Activated CD8-positive, alpha-beta T cell treated with anti-CD3 and anti-CD28 coated beads for 36 hours (primary cell): ENCODE measurements at regions not wholly inside any gene's neighbourhood (a gene's known extent, or its start where the extent isn't known, plus 50 kb on each side); places are given as distances from the start of the nearest gene placed in this dataset.
"Not testable (repeated sequence)": the region's sequence is repeated elsewhere in the genome, so short reads cannot be mapped to it uniquely, and the experiment has no call there.

Source experiments
- ATAC-seq: fragments of 200-7000 bp; cut with Tn5 transposase; one replicate; pipeline ENCODE4 v1.10.0; 2021; ENCODE audit warnings: mild to moderate bottlenecking, moderate library complexity
- CTCF ChIA-PET: fragments of 350-600 bp; sonication (Branson Sonifier 250); formaldehyde crosslinking; loops from one replicate; lab custom pipeline; 2021; ENCODE audit warnings: antibody characterized with exemption; lab: Charles Lee
- POLR2A ChIA-PET: fragments of 350-600 bp; sonication (Branson Sonifier 250); formaldehyde crosslinking; loops from one replicate; lab custom pipeline; 2021; ENCODE audit warnings: antibody characterized with exemption; lab: Charles Lee
- DNase-seq: peaks from one replicate; pipeline ENCODE4 v3.0.0-alpha.2; 2020
- H3K27ac Mint-ChIP-seq: one replicate; pipeline ENCODE4 v1.8.0; 2021; ENCODE audit warnings: mild to moderate bottlenecking, mixed read lengths
- H3K27me3 Mint-ChIP-seq: one replicate; pipeline ENCODE4 v1.8.0; 2021; ENCODE audit warnings: mixed read lengths
- H3K36me3 Mint-ChIP-seq: one replicate; pipeline ENCODE4 v1.8.0; 2021; ENCODE audit warnings: low read depth, mixed read lengths
- H3K4me1 Mint-ChIP-seq: one replicate; pipeline ENCODE4 v1.8.0; 2021; ENCODE audit warnings: low read depth, mixed read lengths
- H3K4me3 Mint-ChIP-seq: one replicate; pipeline ENCODE4 v1.8.0; 2021; ENCODE audit warnings: mild to moderate bottlenecking, moderate library complexity, mixed read lengths
- H3K9me3 Mint-ChIP-seq: one replicate; pipeline ENCODE4 v1.8.0; 2021; ENCODE audit warnings: mixed read lengths
- CTCF ChIP-seq: fragments of 200-600 bp; IDR thresholded peaks from one replicate; pipeline ENCODE4 v1.8.0; 2022; ENCODE audit warnings: antibody characterized with exemption, mild to moderate bottlenecking
- intact Hi-C: fragments of 100-400 bp; cut with micrococcal nuclease; formaldehyde crosslinking; loops from one replicate; pipeline ENCODE4 v1.10.0; 2022

- CTCF ChIA-PET: no interaction called here
- no peak overlapping the region for H3K27ac Mint-ChIP-seq
- no peak for TF ChIP-seq CTCF
- intact Hi-C loops: no loop called here
- no peak overlapping the region for H3K4me3 Mint-ChIP-seq
- no peak for ATAC-seq
- POLR2A ChIA-PET: no interaction called here
- DNase-seq: no peak
- H3K4me1 Mint-ChIP-seq: peaks cover 9% of the 10 kb centered on the region
- H3K9me3 Mint-ChIP-seq: no peaks in the 10 kb centered on the region
- H3K36me3 Mint-ChIP-seq: no peaks in the 10 kb centered on the region
- no peaks in the 10 kb centered on the region for H3K27me3 Mint-ChIP-seq
These were observed 92.0 kb upstream of the EMCN start for GRCh38 chr4:100609810-100610209.

- H3K36me3 Mint-ChIP-seq: not testable (repeated sequence)
These were observed 90.8 kb upstream of the EMCN start for GRCh38 chr4:100608651-100609050.

GRCh38 chr4:100605144-100605543 is 87.3 kb upstream of the EMCN start:
- no peaks in the 10 kb centered on the region for H3K36me3 Mint-ChIP-seq
- H3K4me1 Mint-ChIP-seq: peaks cover 8% of the 10 kb centered on the region
- no peak overlapping the region for H3K4me3 Mint-ChIP-seq
- ATAC-seq (no peak), DNase-seq (no peak)
- intact Hi-C loops: no loop called here
- ChIA-PET POLR2A (no interaction called here), CTCF (no interaction called here)
- H3K27me3 Mint-ChIP-seq: no peaks in the 10 kb centered on the region
- H3K9me3 Mint-ChIP-seq: no peaks in the 10 kb centered on the region
- no peak for TF ChIP-seq CTCF
- H3K27ac Mint-ChIP-seq: no peak overlapping the region

More at GRCh38 chr4:100608651-100609050, 90.8 kb upstream of the EMCN start:
- ATAC-seq, H3K4me1 Mint-ChIP-seq, H3K4me3 Mint-ChIP-seq, DNase-seq, POLR2A ChIA-PET, CTCF ChIA-PET, H3K27ac Mint-ChIP-seq, H3K9me3 Mint-ChIP-seq, H3K27me3 Mint-ChIP-seq, intact Hi-C loops: not testable (repeated sequence)

GRCh38 chr4:100593935-100594334 is 76.1 kb upstream of the EMCN start:
- ChIA-PET POLR2A (no interaction called here), CTCF (no interaction called here)
- no peak for TF ChIP-seq CTCF
- intact Hi-C loops: no loop called here
- no peak overlapping the region for H3K27ac Mint-ChIP-seq
- no peaks in the 10 kb centered on the region for H3K4me1 Mint-ChIP-seq
- no peaks in the 10 kb centered on the region for H3K36me3 Mint-ChIP-seq
- H3K27me3 Mint-ChIP-seq: no peaks in the 10 kb centered on the region
- DNase-seq: no peak
- H3K9me3 Mint-ChIP-seq: no peaks in the 10 kb centered on the region
- H3K4me3 Mint-ChIP-seq: no peak overlapping the region
- no peak for ATAC-seq

- H3K27me3 Mint-ChIP-seq: no peaks in the 10 kb centered on the region
- H3K9me3 Mint-ChIP-seq: no peaks in the 10 kb centered on the region
- H3K36me3 Mint-ChIP-seq: no peaks in the 10 kb centered on the region
- DNase-seq (no peak), ATAC-seq (no peak)
- no peak overlapping the region for H3K4me3 Mint-ChIP-seq
- H3K4me1 Mint-ChIP-seq: no peaks in the 10 kb centered on the region
- CTCF ChIA-PET: interaction anchor here (0.5 kb wide), 1 partner anchor 1840 kb away, joined by 3 read pairs; no protein-coding TSS in a partner anchor
- POLR2A ChIA-PET: no interaction called here
- intact Hi-C loops: no loop called here
- H3K27ac Mint-ChIP-seq: no peak overlapping the region
- TF ChIP-seq CTCF: no peak
These were observed 73.5 kb upstream of the EMCN start for GRCh38 chr4:100591161-100591876.
